WTC11 (cell line): ENCODE measurements at regions not wholly inside any gene's neighbourhood (a gene's known extent, or its start where the extent isn't known, plus 50 kb on each side); places are given as distances from the start of the nearest gene placed in this dataset.

Source experiments
- ATAC-seq: fragments of 200-7000 bp; cut with Tn5 transposase; 2 replicates; pipeline ENCODE4 v1.10.0; 2021; ENCODE audit warnings: mild to moderate bottlenecking, moderate library complexity
- CTCF ChIA-PET: fragments of 300-600 bp; sonication (Branson Sonifier 250); formaldehyde crosslinking; loops from one replicate; lab custom pipeline; 2021; ENCODE audit warnings: antibody characterized with exemption; lab: Charles Lee
- POLR2A ChIA-PET: fragments of 350-600 bp; sonication (Branson Sonifier 250); formaldehyde crosslinking; loops from one replicate; lab custom pipeline; 2021; ENCODE audit warnings: antibody characterized with exemption; lab: Charles Lee
- DNase-seq: peaks from one replicate; pipeline ENCODE4 v3.0.0; 2021; ENCODE audit warnings: low spot score
- H3K27ac Mint-ChIP-seq: 2 replicates; pipeline ENCODE4 v1.8.0; 2021; ENCODE audit warnings: mixed read lengths
- H3K27me3 Mint-ChIP-seq: 2 replicates; pipeline ENCODE4 v1.8.0; 2021; ENCODE audit warnings: low read depth, mild to moderate bottlenecking, moderate library complexity, mixed read lengths
- H3K36me3 Mint-ChIP-seq: 2 replicates; pipeline ENCODE4 v1.8.0; 2021; ENCODE audit warnings: mixed read lengths
- H3K4me1 Mint-ChIP-seq: 2 replicates; pipeline ENCODE4 v1.8.0; 2022; ENCODE audit warnings: mixed read lengths
- H3K4me3 Mint-ChIP-seq: 2 replicates; pipeline ENCODE4 v1.8.0; 2021; ENCODE audit warnings: mild to moderate bottlenecking, moderate library complexity, mixed read lengths
- H3K9me3 Mint-ChIP-seq: 2 replicates; pipeline ENCODE4 v1.8.0; 2021; ENCODE audit warnings: mixed read lengths
- ARID4B ChIP-seq: sonication (generic); formaldehyde crosslinking; IDR thresholded peaks from 2 replicates; pipeline ENCODE4 v1.8.0; 2023; ENCODE audit warnings: missing genetic modification reagents, mild to moderate bottlenecking, borderline replicate concordance
- CREB1 ChIP-seq: sonication (generic); formaldehyde crosslinking; IDR thresholded peaks from 2 replicates; pipeline ENCODE4 v1.8.0; 2023; ENCODE audit warnings: mild to moderate bottlenecking, missing genetic modification reagents
- CREM ChIP-seq: sonication (generic); formaldehyde crosslinking; IDR thresholded peaks from 2 replicates; pipeline ENCODE4 v1.8.1; 2022; ENCODE audit warnings: mild to moderate bottlenecking, missing genetic modification reagents, moderate library complexity
- CTCF ChIP-seq: fragments of 200-600 bp; IDR thresholded peaks from 2 replicates; pipeline ENCODE4 v1.8.0; 2022; ENCODE audit warnings: antibody characterized with exemption
- ELF4 ChIP-seq: sonication (generic); formaldehyde crosslinking; IDR thresholded peaks from 2 replicates; pipeline ENCODE4 v1.8.1; 2022; ENCODE audit warnings: low read depth, mild to moderate bottlenecking, moderate library complexity, missing genetic modification reagents
- ESRRA ChIP-seq: sonication (generic); formaldehyde crosslinking; IDR thresholded peaks from 2 replicates; pipeline ENCODE4 v1.8.1; 2022; ENCODE audit warnings: mild to moderate bottlenecking, missing genetic modification reagents, borderline replicate concordance
- FOXJ3 ChIP-seq: sonication (generic); formaldehyde crosslinking; IDR thresholded peaks from 2 replicates; pipeline ENCODE4 v1.9.0; 2021; ENCODE audit warnings: missing genetic modification reagents, mild to moderate bottlenecking, borderline replicate concordance
- IRF2 ChIP-seq: sonication (generic); formaldehyde crosslinking; IDR thresholded peaks from 2 replicates; pipeline ENCODE4 v1.8.0; 2022; ENCODE audit warnings: low read depth, missing genetic modification reagents, borderline replicate concordance
- JUN ChIP-seq: sonication (generic); formaldehyde crosslinking; IDR thresholded peaks from 2 replicates; pipeline ENCODE4 v1.8.0; 2023; ENCODE audit warnings: mild to moderate bottlenecking, missing genetic modification reagents
- OVOL2 ChIP-seq: fragments of 250-450 bp; sonication (Bioruptor Pico); IDR thresholded peaks from 2 replicates; pipeline ENCODE4 v1.9.0; 2021; ENCODE audit warnings: mild to moderate bottlenecking, borderline replicate concordance
- PRDM15 ChIP-seq: sonication (generic); formaldehyde crosslinking; IDR thresholded peaks from 2 replicates; pipeline ENCODE4 v1.8.0; 2022; ENCODE audit warnings: missing genetic modification reagents
- TEAD1 ChIP-seq: sonication (generic); formaldehyde crosslinking; IDR thresholded peaks from 2 replicates; pipeline ENCODE4 v1.8.0; 2022; ENCODE audit warnings: mild to moderate bottlenecking, missing genetic modification reagents
- TP53 ChIP-seq: sonication (generic); formaldehyde crosslinking; IDR thresholded peaks from 2 replicates; pipeline ENCODE4 v1.8.1; 2023; ENCODE audit warnings: mild to moderate bottlenecking, missing genetic modification reagents
- ZBTB43 ChIP-seq: sonication (generic); formaldehyde crosslinking; IDR thresholded peaks from 2 replicates; pipeline ENCODE4 v1.8.1; 2023; ENCODE audit warnings: mild to moderate bottlenecking, missing genetic modification reagents
- ZNF396 ChIP-seq: fragments of 250-450 bp; sonication (Bioruptor Pico); IDR thresholded peaks from 2 replicates; pipeline ENCODE4 v1.8.0; 2021; ENCODE audit warnings: mild to moderate bottlenecking, moderate library complexity, borderline replicate concordance
- ZNF416 ChIP-seq: fragments of 250-450 bp; sonication (Bioruptor Pico); IDR thresholded peaks from 2 replicates; pipeline ENCODE4 v1.9.0; 2021; ENCODE audit warnings: mild to moderate bottlenecking, inconsistent platforms
- ZNF425 ChIP-seq: fragments of 250-450 bp; sonication (Bioruptor Pico); conservative IDR thresholded peaks from 2 replicates; pipeline ENCODE4 v1.9.0; 2021; ENCODE audit warnings: mild to moderate bottlenecking
- ZNF532 ChIP-seq: fragments of 250-450 bp; sonication (Bioruptor Pico); IDR thresholded peaks from 2 replicates; pipeline ENCODE4 v1.9.0; 2021; ENCODE audit warnings: mild to moderate bottlenecking, borderline replicate concordance

GRCh38 chr21:19993268-19993667 lies 1004.9 kb upstream of the NCAM2 start (continued):
- TF ChIP-seq PRDM15 (CRISPR knock-in tag) (no peak), ESRRA (CRISPR knock-in tag) (no peak), ZNF425 (CRISPR knock-in tag) (no peak), TEAD1 (no peak), ZNF532 (CRISPR knock-in tag) (no peak), ZBTB43 (CRISPR knock-in tag) (no peak), CREB1 (CRISPR knock-in tag) (no peak), CTCF (no peak)

GRCh38 chr21:19995253-19995652 lies 1003.0 kb upstream of the NCAM2 start:
- Mint-ChIP-seq H3K9me3 (peaks cover 19% of the 10 kb centered on the region), H3K36me3 (peaks cover 8% of the 10 kb centered on the region), H3K4me3 (no peak overlapping the region), H3K27ac (no peak overlapping the region), H3K27me3 (no peaks in the 10 kb centered on the region), H3K4me1 (peaks cover 8% of the 10 kb centered on the region)
- ChIA-PET POLR2A (no interaction called here), CTCF (no interaction called here)
- ATAC-seq, result no peak
- no peak for DNase-seq
- no peak for TF ChIP-seq JUN (CRISPR knock-in tag)
- no peak for TF ChIP-seq CREM (CRISPR knock-in tag)
- no peak for TF ChIP-seq OVOL2 (CRISPR knock-in tag)
- TF ChIP-seq TP53 (CRISPR knock-in tag), result no peak
- no peak for TF ChIP-seq FOXJ3
- TF ChIP-seq ARID4B (CRISPR knock-in tag), result no peak
- TF ChIP-seq IRF2 (CRISPR knock-in tag), result no peak
- no peak for TF ChIP-seq ZNF396 (CRISPR knock-in tag)
- TF ChIP-seq ZNF416 (CRISPR knock-in tag), result no peak
- TF ChIP-seq ELF4 (CRISPR knock-in tag), result no peak
